Prostate gland (tissue), 2 donors: ENCODE measurements at regions not wholly inside any gene's neighbourhood (a gene's known extent, or its start where the extent isn't known, plus 50 kb on each side); places are given as distances from the start of the nearest gene placed in this dataset.

Source experiments
- POLR2A ChIP-seq: fragments of 450-650 bp; IDR thresholded peaks from one replicate; pipeline ENCODE4 v1.6.1; 2016; ENCODE audit warnings: antibody characterized with exemption, mild to moderate bottlenecking
- POLR2AphosphoS5 ChIP-seq: sonication (generic); formaldehyde crosslinking; IDR thresholded peaks from one replicate; pipeline ENCODE4 v1.6.1; 2017; ENCODE audit warnings: antibody characterized with exemption
- TF ChIP-seq, protein P1 (sequence below), 4 experiments: fragments of 200-600 bp in 2 of 4; fragments of 450-650 bp in 2 of 4; sonication (generic) in 2 of 4; IDR thresholded peaks; 1 replicate in 3 of 4; 2 replicates in 1 of 4; pipeline ENCODE4 v1.5.1; 2016 to 2019; ENCODE audit warnings: antibody characterized with exemption in 4 of 4, mild to moderate bottlenecking in 2 of 4, moderate library complexity in 2 of 4

DNA sequence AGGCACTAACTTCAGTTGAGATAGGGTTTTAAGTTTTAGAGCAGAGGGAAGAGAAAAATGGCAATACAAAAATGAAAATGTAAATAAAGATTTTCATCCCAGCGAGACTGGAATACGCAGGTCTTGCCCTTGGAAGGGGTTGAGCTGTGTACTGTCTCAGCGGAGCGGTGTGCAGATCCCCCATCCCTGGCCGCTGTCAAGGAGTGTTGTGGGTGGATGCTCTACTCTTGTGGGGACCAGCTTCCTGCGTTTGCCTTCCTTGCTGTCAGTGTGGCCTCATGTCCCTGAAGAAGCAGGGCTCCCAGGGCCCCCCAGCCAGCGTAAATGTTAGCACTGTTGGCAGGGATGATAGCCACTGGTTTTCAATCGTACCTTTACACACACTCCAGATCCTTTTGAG is 249.7 kb upstream of the PITRM1 start:
- TF ChIP-seq POLR2A (no peak), POLR2AphosphoS5 (no peak)
- TF ChIP-seq, protein P1, sequence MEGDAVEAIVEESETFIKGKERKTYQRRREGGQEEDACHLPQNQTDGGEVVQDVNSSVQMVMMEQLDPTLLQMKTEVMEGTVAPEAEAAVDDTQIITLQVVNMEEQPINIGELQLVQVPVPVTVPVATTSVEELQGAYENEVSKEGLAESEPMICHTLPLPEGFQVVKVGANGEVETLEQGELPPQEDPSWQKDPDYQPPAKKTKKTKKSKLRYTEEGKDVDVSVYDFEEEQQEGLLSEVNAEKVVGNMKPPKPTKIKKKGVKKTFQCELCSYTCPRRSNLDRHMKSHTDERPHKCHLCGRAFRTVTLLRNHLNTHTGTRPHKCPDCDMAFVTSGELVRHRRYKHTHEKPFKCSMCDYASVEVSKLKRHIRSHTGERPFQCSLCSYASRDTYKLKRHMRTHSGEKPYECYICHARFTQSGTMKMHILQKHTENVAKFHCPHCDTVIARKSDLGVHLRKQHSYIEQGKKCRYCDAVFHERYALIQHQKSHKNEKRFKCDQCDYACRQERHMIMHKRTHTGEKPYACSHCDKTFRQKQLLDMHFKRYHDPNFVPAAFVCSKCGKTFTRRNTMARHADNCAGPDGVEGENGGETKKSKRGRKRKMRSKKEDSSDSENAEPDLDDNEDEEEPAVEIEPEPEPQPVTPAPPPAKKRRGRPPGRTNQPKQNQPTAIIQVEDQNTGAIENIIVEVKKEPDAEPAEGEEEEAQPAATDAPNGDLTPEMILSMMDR (IDR thresholded peaks at IDR 0.05) = no peak
